Esophagus (tissue), 2 donors: ENCODE measurements at regions not wholly inside any gene's neighbourhood (a gene's known extent, or its start where the extent isn't known, plus 50 kb on each side); places are given as distances from the start of the nearest gene placed in this dataset.

Source experiments
- H3K27ac ChIP-seq, 2 donors: one replicate each; pipeline ENCODE4 v1.5.1; 2013; ENCODE audit warnings: low read depth in 2 of 2, mild to moderate bottlenecking in 2 of 2, inconsistent platforms in 1 of 2, low read length in 1 of 2, moderate library complexity in 1 of 2
- H3K27me3 ChIP-seq, 2 donors: one replicate each; pipeline ENCODE4 v1.6.1; 2013; ENCODE audit warnings: low read length in 2 of 2, control low read depth in 1 of 2, mild to moderate bottlenecking in 1 of 2; ENCODE audit not compliant: insufficient read depth in 2 of 2, control insufficient read depth in 1 of 2
- H3K36me3 ChIP-seq, 2 donors: one replicate each; pipeline ENCODE4 v1.6.1; 2013; ENCODE audit warnings: low read length in 1 of 2; ENCODE audit not compliant: control insufficient read depth in 2 of 2, insufficient read depth in 2 of 2
- H3K4me1 ChIP-seq, 2 donors: one replicate each; pipeline ENCODE4 v1.6.1; 2013; ENCODE audit warnings: low read length in 1 of 2; ENCODE audit not compliant: control insufficient read depth in 2 of 2, insufficient read depth in 2 of 2
- H3K4me3 ChIP-seq, 2 donors: one replicate each; pipeline ENCODE4 v1.5.1; 2013; ENCODE audit warnings: low read length in 2 of 2, mild to moderate bottlenecking in 2 of 2, low read depth in 1 of 2, moderate library complexity in 1 of 2
- H3K9me3 ChIP-seq, 2 donors: one replicate each; pipeline ENCODE4 v1.6.1; 2013; ENCODE audit warnings: mild to moderate bottlenecking in 2 of 2, low read depth in 1 of 2, low read length in 1 of 2, moderate library complexity in 1 of 2; ENCODE audit not compliant: control insufficient read depth in 2 of 2, insufficient read depth in 1 of 2
- WGBS, 2 donors: extraction: QIAGEN DNeasy Blood & Tissue Kit; methylation state at CpG; one replicate each; pipeline ENCODE4 v1.1.7; 2013; 5-methylcytosine and 5-hydroxymethylcytosine counted together
- donor health status: healthy with polysubstance abuse.
- donor health status: Bipolar disorder and iron deficiency.

DNA sequence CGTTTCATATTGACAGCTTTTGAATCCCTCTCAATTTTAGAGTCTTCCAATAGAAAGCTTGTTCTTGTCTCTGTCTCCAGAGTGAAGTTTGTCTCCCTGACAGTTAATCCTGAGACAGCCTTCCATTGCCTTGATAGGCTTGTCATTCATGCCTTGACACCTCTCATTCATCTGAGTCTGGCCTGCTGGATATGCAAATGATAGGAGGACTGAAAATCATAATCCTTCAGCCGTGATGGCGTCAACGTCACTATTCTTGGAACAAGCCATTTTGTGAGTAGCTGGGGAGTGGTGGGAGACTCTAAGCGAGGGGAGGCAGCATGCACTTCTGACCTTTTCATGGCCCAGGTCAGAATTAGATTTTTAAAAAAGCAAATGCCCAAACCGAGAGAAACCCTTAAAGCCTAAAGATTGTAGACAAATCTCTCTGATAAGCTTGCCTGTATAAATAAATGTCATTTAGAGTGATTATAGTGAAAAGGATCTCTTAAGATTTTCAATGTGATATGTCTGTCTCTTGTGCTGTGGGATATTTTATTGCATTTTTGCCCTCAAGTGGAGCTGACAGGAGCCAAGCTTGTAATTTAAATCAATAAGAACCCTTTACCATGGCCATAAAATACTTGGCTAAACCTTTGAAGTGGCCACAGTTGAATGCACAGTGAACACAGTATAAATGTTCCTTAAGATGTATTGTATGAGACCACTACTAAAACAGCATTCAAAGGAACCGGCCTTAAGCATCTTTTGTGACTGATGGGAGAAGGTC lies 148.8 kb downstream of the SNX10 start:
- WGBS, 2 donors: 81 to 83% methylated on average over 7 of the region's 7 CpGs
- H3K27ac ChIP-seq: no peak overlapping the region

DNA sequence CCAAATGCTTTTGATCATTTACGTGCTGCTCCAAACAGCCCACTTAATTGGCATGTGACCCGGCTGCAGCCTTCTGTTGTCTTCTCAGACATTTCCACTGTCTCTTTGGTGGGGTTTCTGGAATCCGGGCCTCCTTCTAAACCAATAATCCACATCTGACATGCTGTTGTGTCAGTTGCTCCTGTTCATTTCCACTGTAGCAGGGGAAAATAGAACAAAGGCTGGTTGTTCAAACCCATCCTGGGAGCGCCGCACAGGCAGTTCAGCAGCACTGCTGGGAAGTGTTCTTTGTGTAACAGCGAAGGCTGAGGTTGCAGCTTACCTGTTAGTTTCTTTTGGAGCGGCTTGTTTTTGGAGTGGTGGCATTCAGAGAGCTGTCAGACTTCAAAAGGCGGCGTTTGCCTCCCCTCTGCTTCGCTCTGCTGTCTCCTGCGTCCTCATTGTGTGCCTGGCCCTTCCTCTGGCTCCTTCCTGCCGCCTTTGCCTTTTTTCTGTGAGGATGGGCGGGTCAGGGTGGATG lies 149.4 kb downstream of the SNX10 start:
- WGBS, 2 donors: 81 to 84% methylated on average over 13 of the region's 13 CpGs
- Histone ChIP-seq H3K9me3 (peaks cover 0 to 2% of the 10 kb centered on the region in 2 donors), H3K27me3 (peaks cover 0 to 2% of the 10 kb centered on the region in 2 donors), H3K36me3 (no peaks in the 10 kb centered on the region), H3K27ac (no peak overlapping the region), H3K4me3 (no peak overlapping the region), H3K4me1 (no peaks in the 10 kb centered on the region)

More for the DNA sequence above, 148.8 kb downstream of the SNX10 start:
- H3K36me3 ChIP-seq: no peaks in the 10 kb centered on the region
- peaks cover 0 to 2% of the 10 kb centered on the region in 2 donors for H3K27me3 ChIP-seq
- no peaks in the 10 kb centered on the region for H3K4me1 ChIP-seq
- peaks cover 0 to 2% of the 10 kb centered on the region in 2 donors for H3K9me3 ChIP-seq
- H3K4me3 ChIP-seq: no peak overlapping the region

DNA sequence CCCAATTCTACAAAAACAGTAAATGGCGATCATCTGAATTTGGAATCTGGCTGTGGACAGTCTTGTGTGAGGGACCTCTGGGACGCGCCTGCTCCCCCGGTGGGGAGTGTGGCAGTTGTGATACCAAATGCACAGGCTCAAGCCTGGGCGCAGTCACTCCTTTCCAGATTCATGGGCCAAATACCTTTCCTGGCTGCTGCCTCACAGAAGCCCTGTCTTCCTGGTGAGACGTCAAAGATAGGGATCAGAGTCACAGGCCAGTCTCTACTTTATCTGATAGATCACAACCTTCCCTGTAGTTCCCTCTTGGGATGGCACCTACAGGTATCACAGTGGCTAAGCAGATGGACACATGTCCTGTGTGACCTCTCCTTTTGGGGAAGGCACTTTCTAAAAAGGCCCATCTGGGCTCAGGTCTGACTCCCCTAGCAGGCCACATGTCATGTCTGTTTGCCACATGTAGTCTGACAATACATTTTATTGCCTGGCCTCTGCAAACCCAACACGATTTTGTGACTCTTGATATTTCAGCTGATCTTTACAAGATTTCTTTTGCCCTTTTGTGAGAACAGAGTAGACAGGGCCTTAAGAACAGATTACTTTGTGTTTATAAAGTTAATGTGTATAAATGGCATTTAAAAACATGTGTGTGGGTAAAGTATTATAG lies 150.1 kb downstream of the SNX10 start:
- no peak overlapping the region for H3K4me3 ChIP-seq
- H3K4me1 ChIP-seq: no peaks in the 10 kb centered on the region
- H3K9me3 ChIP-seq: peaks cover 0 to 2% of the 10 kb centered on the region in 2 donors
- H3K27me3 ChIP-seq: peaks cover 0 to 2% of the 10 kb centered on the region in 2 donors
- H3K27ac ChIP-seq: no peak overlapping the region
- H3K36me3 ChIP-seq: no peaks in the 10 kb centered on the region
- 88% methylated on average over 7 of the region's 7 CpGs for WGBS, 2 donors

DNA sequence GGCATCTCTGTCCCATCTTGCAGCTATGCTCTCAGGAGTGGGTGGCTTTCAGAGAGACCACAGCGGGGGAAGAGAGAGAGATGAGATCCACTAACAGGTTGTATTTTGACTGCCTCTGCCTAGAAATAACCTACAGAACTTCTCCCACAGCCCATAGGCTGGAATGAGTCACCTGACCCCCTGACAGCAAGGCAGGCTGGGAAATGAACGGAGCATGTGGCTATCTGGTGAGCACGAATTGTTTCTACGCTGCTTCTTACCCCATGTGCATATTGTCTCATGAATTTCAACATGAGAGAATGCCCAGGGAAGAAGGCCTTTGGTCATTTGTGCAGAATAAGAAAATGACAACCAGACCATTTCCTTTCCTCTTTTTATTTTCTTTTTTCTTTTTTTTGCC lies 151.3 kb downstream of the SNX10 start:
- H3K27me3 ChIP-seq: peaks cover 0 to 2% of the 10 kb centered on the region in 2 donors
- H3K36me3 ChIP-seq: no peaks in the 10 kb centered on the region
- no peaks in the 10 kb centered on the region for H3K4me1 ChIP-seq
- peaks cover 0 to 2% of the 10 kb centered on the region in 2 donors for H3K9me3 ChIP-seq
- H3K27ac ChIP-seq: no peak overlapping the region
- no peak overlapping the region for H3K4me3 ChIP-seq
- 91 to 97% methylated on average over 4 of the region's 4 CpGs for WGBS, 2 donors

DNA sequence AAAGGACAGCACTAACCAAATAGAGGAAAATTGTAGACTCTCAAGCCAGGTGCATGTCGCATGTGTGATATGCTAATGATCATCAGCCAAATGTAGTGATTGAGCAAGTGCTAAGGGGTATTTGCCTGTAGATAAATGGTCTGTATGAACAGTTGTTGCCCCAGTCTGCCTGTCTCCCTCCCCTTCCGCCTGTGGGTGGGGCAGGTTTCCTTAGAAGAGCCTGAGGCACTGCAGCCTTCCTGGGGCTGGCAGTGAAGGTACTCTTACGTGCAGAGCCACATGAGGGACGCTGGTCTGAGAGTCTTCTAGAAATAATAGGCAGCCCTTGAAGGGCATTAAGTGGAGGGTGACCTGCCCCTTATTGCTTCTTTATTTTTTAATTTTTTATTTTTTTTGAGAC lies 152.1 kb downstream of the SNX10 start:
- Histone ChIP-seq H3K27me3 (peaks cover 0 to 2% of the 10 kb centered on the region in 2 donors), H3K4me1 (peaks cover 0 to 2% of the 10 kb centered on the region in 2 donors), H3K36me3 (no peaks in the 10 kb centered on the region), H3K27ac (no peak overlapping the region), H3K9me3 (peaks cover 0 to 2% of the 10 kb centered on the region in 2 donors), H3K4me3 (no peak overlapping the region)
- 60 to 70% methylated on average over 4 of the region's 4 CpGs for WGBS, 2 donors

DNA sequence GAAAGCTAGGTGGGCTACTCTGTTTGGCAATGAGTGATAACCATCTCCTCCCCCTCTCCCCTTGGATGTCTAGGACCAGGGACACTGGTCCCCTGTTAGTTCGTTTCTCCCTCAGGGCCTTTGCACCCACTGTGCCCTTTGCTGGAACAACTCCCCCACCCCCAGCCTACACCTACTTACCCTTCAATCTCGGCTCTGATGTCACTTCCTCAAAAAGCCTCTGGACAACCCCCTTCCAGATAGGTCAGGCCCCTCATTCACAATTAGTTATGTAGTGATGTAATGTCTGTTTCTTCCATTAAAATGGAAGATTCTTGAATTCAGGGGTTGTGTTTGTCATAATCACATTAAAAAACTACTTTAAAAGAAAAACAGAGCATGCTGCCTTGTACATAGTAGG lies 152.9 kb downstream of the SNX10 start:
- H3K27ac ChIP-seq: no peak overlapping the region
- no peaks in the 10 kb centered on the region for H3K36me3 ChIP-seq
- WGBS, 2 donors: 77 to 79% methylated on average over 2 of the region's 2 CpGs
- H3K4me3 ChIP-seq: no peak overlapping the region
- peaks cover 0 to 6% of the 10 kb centered on the region in 2 donors for H3K4me1 ChIP-seq
- H3K9me3 ChIP-seq: peaks cover 0 to 2% of the 10 kb centered on the region in 2 donors
- peaks cover 0 to 2% of the 10 kb centered on the region in 2 donors for H3K27me3 ChIP-seq

DNA sequence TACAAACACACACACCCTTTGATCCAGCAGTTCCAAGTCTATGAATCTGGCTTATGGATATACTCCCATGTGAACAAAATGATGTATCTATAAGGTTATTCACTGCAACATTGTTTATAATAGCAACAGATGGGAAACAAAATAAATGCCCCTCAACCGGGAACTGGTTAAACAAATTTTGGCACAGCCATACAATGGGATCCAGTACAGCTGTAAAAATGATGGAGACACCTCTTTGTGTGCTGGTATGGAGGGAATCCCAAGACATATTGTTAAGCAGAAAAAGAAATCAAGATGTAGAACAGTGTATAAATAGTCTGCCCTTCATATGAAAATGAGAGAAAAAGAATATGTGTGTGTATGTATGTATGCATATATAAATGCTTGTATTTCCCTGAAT lies 155.5 kb downstream of the SNX10 start:
- Histone ChIP-seq H3K27me3 (no peaks in the 10 kb centered on the region), H3K36me3 (no peaks in the 10 kb centered on the region), H3K4me1 (peaks cover 0 to 7% of the 10 kb centered on the region in 2 donors), H3K9me3 (peaks cover 0 to 2% of the 10 kb centered on the region in 2 donors), H3K27ac (no peak overlapping the region), H3K4me3 (no peak overlapping the region)
- WGBS, 2 donors: 52 to 64% methylated on average over 1 of the region's 1 CpG

DNA sequence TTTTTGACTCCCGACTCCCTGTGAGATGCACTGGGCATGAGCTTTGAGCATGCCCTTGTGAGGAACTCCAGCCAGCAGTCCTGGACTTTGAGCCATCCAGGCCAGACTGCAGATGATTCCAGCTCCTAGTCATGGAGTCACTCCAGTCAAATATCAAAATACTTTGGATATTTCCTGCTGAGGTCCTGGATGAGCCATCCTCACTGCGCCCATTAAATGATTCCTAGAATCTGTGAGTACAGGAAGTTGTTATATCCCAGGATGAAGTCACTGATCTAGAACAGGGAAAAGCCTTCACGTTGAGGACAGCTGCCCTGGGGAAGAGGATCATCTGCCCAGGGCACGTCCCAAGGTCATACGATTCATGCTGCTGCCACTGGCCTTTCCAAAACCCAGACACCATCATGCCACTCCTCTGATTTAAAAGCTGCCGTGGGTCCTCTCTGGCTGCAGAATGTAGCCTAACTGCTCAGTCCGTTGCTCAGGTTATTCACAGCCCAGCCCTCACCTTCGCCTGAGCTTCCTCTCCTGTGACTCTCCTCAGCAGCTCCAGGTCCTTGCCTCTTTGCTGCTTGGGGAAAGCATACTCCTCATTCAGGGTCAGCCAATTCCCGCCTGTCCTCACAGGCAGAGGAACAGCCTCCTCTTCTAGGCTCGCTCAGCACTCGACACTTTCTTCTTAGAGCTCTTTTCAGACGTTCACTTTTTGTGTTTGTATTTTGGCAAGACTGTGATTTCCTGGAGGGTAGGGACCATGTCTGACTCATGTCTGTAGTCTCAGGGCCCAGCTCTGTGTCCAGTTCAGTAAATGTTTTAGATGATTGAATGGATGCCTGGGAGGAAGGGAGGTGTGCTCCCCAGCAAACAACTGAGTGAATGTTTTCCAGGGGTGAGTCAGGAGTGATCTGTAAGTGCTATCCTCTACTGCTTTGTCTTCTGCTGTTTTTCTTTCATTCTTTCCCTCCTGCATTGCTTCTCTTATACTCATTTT lies 157.8 kb downstream of the SNX10 start:
- Histone ChIP-seq H3K9me3 (no peaks in the 10 kb centered on the region), H3K4me1 (peaks cover 0 to 7% of the 10 kb centered on the region in 2 donors), H3K36me3 (no peaks in the 10 kb centered on the region), H3K27me3 (no peaks in the 10 kb centered on the region), H3K27ac (no peak overlapping the region), H3K4me3 (no peak overlapping the region)
- WGBS, 2 donors: 56 to 61% methylated on average over 12 of the region's 12 CpGs

DNA sequence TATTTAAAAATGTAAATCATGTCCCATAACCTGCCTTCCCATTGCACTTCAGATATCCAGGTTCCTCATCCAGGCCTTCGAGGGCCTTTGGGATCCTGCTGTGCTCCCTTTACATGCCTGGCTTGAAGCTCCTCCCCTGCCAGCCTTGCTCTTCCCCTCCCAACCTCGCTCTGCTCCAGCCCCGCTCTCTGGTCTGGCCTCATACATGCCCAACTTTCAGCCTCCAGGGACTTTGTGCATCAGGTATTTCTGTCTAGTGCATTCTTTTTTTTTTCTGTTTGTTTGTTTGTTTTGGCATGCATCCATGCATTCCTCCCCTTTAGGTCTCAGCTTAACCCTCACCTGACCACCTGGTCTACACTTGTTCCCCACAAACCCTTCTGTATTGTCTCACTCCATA lies 160.3 kb downstream of the SNX10 start:
- 66 to 71% methylated on average over 3 of the region's 3 CpGs for WGBS, 2 donors
- Histone ChIP-seq H3K4me1 (peaks cover 0 to 7% of the 10 kb centered on the region in 2 donors), H3K4me3 (no peak overlapping the region), H3K27ac (no peak overlapping the region), H3K36me3 (no peaks in the 10 kb centered on the region), H3K27me3 (no peaks in the 10 kb centered on the region), H3K9me3 (no peaks in the 10 kb centered on the region)
